Activated CD4-positive, alpha-beta T cell treated with anti-CD3 and anti-CD28 coated beads, Interleukin-2, amount 50 U/mL, for 48 hours (primary cell): ENCODE measurements at regions not wholly inside any gene's neighbourhood (a gene's known extent, or its start where the extent isn't known, plus 50 kb on each side); places are given as distances from the start of the nearest gene placed in this dataset.
"Not testable (repeated sequence)": the region's sequence is repeated elsewhere in the genome, so short reads cannot be mapped to it uniquely, and the experiment has no call there.

Experiments used
- DNase-seq, 2 experiments: peaks; one replicate each; pipeline ENCODE4 v3.0.0-alpha.2; 2020

DNA sequence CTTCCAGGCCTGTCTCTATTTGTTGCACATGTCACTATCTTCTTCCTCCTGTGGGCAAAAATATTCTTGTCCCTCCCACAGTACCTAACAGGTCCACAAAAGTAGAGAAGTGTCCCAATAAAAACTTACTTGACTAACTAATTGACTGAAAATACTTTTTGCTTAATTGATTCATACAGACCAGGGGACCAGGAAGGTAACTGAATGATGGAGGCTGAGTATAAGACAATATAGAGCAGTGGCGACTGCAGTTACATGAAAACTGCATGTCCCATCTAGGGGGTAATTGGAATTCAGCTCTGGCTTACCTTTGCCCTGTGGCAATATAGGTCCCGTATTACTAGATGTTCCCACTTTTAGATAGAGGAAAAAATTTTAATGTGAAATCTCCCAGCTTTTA lies 112.9 kb upstream of the CREB1 start:
- no peak for DNase-seq

DNA sequence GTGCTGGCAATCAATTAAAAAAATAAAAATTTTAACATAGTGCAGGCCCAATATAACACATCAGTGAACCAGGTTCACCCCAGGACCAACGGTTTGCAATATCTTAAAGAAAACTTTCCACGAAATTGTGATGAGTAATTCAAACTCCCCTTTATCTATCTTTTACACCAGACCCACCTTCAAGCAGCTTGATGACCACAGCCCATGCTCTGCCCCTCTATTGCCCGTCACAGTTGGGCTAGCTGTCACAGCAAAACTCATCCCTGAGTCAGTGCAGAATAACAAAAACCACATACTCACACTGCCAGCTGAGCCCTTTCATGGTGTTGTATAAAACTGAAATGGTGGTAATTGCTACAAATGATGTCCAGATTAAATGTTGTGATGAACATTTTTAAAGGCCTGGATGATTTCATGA lies 112.5 kb upstream of the CREB1 start:
- no peak for DNase-seq

DNA sequence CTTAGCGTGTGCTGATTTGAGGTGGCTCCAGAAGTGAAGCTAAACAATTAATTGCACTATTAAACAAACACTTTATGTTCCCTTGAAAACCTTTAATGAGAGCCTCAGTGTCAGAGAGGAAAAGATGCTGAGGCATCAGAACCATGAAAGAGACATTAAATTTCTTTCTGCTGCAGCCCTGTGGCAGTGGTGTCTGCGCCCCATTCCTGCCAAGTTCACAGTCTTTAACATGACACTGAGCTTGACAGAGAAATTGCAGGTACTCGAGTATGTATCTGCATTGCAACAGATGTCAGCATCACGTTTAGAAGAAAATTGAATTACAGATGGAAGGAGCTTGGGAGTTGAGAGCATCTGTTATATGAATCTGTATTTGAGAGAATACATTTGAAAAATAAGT lies 111.3 kb upstream of the CREB1 start:
- no peak for DNase-seq

DNA sequence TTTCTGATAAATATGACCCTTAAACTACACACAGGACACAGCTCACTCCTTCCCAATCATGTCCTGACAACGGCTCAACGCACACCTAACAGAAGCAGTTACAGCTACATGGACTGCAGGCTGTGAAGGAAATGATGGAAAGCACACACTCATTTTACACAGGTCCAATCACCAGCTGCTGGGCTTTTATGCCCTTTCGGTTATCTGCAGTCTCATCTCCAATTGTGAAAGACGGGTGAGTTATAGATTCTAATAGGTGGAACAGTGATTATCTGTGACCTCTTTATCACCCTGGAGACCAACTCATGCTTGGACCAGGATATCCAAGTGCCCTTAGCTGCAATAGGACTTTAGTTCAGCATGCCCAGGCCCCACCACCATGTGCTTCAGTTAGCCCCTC lies 110.4 kb upstream of the CREB1 start:
- DNase-seq, result no peak

DNA sequence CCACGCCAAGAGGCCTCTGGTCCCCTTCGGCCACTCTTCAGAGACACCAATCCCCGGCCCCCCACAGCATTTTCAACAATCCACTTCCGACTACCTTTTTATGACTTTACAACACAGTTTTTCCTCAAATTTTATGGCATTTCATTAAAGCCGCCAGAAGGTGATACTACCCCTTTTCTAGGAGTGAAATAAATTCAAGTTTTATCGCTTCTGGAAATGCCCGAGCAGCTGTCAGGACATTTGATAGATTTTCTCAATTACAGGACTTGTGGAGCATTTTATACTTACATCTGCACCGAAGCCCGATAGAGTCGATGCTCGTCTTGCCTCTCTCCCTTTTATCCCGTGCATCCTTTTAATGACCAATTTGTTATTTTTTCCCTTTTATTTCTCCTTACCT lies 108.1 kb upstream of the CREB1 start:
- DNase-seq, result no peak

DNA sequence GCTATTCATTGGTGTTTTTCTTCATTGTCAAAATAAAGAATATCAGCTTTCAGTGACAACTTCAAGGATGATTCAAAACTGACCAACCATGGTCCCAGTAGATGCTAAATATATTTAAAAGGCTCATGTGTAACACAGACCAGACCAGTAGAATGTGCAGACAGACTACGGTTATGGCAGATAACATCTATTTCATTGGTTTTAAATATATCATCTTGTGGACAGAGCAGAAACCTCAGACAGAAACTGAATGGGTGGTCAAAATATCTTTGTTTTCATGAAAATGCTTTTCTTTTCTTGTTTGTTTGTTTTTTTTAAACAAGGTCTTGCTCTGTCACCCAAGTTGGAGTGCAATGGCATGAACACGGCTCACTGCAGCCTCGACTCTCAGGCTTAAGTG lies 107.4 kb upstream of the CREB1 start:
- DNase-seq, result no peak

DNA sequence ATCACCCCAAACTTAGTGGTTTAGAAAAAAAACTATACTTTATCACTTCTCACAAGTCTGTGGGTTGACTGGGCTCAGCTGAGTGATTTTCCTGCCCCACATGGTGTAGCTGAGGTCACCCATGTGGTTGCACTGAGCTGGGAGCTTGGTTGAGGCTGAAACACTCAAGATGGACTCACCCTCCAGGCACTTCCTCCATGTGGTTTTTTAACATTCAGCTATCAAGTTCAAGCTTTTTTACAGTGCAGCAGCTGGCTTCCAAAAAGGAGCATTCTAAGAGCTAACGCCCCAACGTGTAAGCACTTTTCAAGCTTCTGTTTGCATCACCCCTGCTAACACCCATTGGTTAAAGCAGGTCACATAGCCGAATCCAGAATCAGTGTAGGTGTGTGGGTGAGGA lies 105.9 kb upstream of the CREB1 start:
- DNase-seq, result peak; percentile 36 to 53

DNA sequence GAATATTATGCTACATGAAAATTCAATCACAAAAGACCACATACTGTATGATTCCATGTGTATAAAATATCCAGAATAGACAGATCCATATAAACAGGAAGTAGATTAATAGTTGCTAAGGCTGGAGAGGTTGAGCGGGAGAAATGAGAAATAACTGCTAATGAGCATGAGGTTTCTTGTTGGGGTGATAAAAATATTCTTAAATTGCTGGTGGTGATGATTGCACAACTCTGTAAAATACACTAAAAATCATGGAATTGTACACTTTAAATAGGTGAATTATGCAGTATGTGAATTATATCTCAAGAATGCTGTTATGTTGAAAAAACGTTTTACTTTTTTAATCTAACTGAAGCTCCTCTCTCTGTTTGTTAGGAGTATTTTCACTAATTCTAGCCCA lies 101.8 kb upstream of the CREB1 start:
- no peak for DNase-seq

DNA sequence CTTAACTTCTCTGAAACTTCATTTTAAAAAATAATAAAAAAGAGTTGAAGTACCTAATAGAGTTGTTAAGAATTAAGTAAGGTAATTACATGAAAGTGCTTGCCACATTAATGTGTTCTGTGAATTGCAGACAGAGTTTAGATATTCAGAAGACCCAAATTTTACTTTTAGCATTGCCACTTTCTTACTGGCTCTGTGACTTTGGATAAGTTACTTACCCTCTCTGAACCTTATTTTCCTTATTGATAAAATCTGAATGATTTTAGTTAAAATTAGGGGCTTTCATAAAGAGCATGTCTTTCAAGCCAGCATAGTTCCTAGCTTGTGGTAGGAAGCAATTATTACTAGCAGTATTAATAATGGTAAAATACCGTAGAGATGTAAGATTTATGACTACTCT lies 101.2 kb upstream of the CREB1 start:
- DNase-seq, result no peak

DNA sequence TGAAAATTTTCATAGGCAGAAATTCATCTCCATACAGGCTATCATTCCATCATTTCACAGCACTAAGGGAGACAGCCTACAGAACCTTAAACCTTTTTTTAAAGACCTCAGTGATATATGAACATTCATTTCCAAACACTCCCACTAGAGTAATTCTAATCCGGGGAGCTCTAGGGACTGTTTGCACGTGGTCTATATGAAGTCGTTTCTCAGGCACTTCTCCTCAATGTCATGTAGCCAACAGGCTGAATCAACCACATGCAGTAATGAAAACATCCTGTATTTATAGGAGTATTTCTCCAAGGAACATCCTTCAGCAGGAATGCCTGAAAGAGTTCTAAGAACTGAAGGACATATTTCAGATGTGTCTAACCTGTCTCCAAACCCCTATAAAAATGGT lies 97.3 kb upstream of the CREB1 start:
- no peak for DNase-seq

DNA sequence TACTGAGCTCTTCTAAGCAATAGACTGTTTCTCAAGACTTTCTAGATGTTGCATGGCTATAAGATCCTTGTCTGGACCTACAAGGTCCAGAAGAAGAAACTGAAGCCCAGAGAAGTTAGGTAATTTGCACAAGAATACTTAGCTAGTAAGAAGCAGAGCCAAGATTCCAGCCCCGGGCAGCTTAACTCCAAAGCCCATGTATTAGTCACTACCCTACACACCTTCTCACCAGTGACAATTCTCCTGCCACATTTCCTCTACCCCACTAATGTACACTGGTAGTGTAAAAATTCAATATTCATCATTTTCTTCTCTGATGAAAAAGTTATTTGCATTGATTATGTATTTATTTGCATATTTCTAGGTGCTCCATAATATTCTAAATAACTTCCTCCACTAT lies 95.5 kb upstream of the CREB1 start:
- no peak for DNase-seq

- DNase-seq, result no peak
Observed at GRCh38 chr2:207434899-207435465, 94.8 kb upstream of the CREB1 start.

GRCh38 chr2:207437136-207437523 lies 92.6 kb upstream of the CREB1 start:
- no peak for DNase-seq

GRCh38 chr2:207437524-207438143 lies 92.1 kb upstream of the CREB1 start:
- DNase-seq, result no peak

DNA sequence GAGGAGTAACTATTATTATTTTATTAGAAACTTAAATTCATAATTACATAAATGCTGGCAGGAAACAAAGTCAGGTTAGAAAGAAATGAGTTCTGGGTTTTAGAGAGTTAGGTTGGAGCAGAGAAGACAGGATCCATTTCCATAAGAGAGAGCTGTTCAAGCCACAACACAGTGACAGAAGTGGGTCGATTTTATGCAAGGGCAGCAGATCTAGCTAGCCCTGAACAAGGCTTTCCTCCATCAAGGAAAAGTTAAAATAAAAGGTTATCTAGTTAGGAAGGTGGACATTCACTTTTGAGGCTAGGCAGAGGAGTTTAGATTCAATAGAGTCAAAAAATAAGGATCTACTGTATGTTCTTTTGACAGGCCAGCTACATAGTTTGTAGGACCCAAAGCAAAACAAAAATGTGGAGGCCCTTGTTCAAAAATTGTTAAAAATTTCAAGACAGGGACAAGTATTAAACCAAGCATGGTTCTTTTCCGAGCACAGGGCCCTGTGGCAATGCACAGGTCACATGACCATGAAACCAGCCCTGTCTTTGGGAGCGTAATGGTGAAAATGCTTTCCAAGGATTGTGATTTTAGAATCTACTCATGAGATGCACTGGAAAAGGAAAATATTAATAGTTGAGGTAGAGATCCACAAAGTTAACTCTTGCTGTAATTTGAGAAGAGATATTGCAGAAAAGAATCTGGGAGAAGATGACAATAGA lies 91.2 kb upstream of the CREB1 start:
- DNase-seq, result no peak

GRCh38 chr2:207439881-207440280 lies 89.9 kb upstream of the CREB1 start:
- not testable (repeated sequence) for DNase-seq

DNA sequence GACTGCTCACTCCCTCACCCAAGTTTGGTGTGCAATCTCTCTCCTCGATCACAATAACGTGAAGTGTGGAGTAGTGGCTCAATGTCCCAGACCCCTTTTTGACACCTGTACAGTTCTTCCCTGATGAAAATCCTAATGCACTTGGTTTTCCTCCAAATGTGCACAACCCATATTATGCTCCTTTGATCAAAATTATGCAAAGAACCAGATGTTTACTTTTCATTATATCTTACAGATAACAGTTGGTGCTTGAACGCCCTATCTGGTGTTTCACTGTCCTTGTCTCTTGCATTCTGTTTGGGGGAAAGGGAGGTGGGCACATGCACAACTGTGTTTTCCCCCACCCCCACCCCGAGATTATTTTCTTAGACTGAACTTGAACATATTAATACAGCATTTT lies 85.0 kb upstream of the CREB1 start:
- DNase-seq, result no peak

DNA sequence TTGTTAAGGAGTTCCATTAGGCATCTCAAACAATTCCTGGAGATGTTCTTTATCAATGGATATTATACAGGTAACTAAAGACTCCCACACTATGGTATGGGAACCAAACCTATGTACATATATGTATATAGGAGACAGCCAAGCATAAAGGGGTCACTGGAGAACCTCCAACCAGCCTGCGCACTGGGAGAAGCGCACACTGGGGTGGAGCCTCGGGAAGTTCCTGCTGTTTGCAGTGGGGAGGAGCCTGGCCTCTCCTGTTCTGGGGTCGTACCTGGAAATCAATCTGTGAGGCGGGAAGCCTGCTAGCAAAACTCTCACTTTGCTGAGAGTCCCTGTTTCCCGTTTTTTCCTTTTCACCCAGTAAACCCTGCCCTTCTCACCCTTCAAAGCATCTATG lies 83.1 kb upstream of the CREB1 start:
- no peak for DNase-seq

GRCh38 chr2:207448006-207448405 lies 81.8 kb upstream of the CREB1 start:
- no peak for DNase-seq

DNA sequence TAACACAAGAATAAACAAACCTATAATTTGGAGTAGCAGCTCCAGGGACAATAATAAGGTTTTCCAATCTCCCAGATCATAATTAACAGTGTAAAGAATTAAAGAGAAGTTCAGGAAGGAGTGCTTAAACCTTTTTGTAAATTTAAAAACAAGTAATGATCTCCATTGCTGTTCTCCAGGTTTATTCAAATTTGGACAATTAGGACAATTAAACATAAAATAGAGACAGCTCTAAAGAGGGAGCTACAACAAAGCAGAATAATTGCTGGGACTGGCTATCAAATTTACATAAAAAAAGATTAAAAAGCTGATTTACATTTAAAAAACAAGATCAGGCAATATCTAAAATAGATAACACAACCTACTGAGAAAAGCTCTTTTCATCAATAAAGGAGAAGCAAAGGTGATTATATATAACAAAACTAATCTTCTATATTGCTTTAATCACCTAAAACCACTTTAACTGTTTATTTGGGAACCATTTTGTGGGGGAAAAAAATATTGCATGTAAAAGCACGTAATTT lies 80.1 kb upstream of the CREB1 start:
- no peak for DNase-seq

DNA sequence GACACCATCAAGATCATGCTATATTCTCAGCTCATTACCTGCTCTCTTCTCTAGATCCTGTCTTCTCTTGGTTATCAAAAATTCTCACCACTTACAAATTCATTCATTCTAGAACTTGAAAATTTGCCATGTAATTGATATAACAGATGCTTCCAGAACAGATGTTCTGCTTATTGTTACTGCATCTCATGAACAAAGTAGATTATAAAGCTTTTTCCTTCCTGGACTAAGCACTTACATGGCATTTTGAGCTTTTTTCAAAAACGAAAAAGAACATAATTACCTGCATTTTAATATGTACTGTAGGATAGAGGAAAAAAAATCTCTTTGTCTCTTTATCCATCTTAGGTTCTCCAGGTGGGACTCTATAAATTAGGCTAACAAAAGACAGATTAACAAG lies 79.6 kb upstream of the CREB1 start:
- DNase-seq, result no peak

DNA sequence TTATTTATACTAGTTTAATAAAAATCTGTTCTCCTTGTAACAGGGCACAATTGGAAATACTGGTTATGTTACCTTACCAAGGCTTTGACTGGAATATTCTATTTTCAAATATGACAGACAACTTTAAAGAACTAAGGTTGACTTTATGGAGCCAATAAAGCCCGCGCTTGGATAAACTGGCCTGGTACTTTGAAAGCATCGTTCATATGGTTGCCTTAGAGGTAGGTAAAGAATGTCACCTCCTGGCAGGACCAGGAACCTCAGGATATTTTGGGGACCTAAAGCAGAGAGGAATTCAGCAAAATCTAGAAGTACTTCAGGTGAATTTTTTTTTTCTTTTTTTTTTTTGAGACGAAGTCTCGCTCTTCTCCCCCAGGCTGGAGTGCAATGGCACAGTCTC lies 71.2 kb upstream of the CREB1 start:
- DNase-seq, result no peak

GRCh38 chr2:207459990-207460757 lies 69.6 kb upstream of the CREB1 start:
- no peak for DNase-seq

DNA sequence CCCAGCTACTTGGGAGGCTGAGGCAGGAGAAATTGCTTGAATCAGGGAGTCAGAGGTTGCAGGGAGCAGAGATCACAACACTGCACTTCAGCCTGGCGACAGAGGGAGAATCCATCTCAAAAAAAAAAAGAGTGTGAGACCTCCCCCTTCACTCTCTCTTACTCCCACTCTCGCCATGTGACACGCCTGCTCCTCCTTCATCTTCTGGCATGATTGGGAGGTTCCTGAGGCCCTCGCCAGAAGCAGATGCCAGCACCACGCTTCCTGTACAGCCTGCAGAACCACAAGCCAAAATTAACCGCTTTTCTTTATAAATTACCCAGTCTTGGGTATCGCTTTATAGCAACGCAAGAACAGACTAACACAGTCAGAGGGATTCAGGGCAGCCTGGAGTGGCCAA lies 66.3 kb upstream of the CREB1 start:
- DNase-seq, result no peak
